ENCODE measurements at regions not wholly inside any gene's neighbourhood (a gene's known extent, or its start where the extent isn't known, plus 50 kb on each side); places are given as distances from the start of the nearest gene placed in this dataset.

DNA sequence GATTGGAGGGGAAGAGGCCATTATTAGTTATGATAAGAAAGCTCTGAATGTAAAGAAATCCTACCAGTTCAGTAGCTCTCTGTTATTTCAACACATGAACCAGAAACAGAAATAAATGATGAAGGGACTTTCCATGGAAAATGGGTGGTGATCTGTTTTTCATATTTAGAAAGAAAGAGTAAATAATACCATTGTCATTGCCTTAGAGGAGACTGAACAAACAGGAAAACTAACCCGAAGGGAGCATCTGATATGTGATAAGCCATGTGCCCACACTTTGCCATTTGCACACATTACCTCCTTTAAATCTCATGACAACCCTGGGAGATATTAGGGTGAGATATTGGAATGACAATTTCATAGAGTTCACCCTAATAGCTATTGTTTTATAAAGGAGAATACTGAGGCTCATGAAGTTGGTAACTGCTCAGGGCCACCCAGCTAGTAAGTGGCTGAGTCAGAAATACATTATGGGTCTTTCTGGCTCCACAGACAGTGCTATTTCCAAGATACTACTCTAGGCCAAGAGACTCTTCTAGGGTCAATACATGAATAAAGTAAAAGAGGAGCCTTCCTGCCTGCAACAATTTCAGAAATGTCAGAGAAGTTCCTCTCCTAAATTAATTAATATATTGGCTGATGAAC lies 111.0 kb upstream of the SLIT3 start:
- RAD21 ChIA-PET (ENCODE audit: low non-redundant PET in 1 of 2, low total read pairs in 2 of 2, uncharacterized antibody in 2 of 2, unreplicated experiment in 2 of 2), result no interaction called here
- no TSS peak for BruUV-seq (replicated peaks)
- no peak overlapping the region for H3K4me2 ChIP-seq (ENCODE audit: low read length)

DNA sequence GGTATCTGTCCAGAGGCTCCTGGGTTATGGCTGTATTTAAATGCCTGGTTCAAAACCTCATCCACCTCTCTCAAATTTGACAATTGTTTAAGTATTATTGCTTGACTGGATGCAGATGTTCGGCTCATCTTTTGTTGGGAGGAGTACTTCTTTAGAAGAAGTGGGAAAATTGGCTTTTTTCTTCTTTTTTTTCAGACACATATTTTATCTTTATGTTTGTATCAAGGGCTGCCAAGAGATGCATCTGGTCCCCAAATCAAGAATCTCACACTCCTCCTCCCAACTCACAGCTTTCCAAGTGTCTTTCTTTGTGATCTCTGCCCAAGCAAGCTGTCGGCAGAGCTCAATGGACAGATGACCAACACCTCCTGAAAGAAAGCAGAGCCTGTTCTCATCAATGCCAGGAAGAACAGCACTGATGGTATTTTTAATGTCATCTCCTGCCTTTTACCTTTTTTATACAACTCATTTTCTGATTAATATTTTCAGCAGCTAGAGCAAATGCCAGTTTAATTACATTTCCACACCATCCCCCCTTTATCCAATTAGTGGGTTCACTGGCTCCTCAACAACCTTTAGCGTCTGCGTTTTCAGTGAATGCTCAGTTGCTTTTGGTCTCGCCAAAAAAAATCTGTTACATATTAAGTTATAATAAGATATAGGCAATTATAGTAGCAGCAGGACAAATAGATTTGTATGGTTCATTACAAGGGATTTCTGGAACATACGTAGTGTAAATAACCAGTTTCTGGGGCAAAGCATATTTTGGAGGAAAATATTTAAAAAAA lies 110.3 kb upstream of the SLIT3 start:
- no peaks in the 10 kb centered on the region for H3K36me3 ChIP-seq (ENCODE audit: control insufficient read depth in 1 of 2, insufficient read depth in 2 of 2, low read length in 2 of 2)
- H3K9ac ChIP-seq (ENCODE audit: low read length), result no peak overlapping the region
- RAD21 ChIA-PET (ENCODE audit: low non-redundant PET in 1 of 2, low total read pairs in 2 of 2, uncharacterized antibody in 2 of 2, unreplicated experiment in 2 of 2), result no interaction called here
- no peak overlapping the region for H2AFZ ChIP-seq (ENCODE audit: low read depth, low read length, poor library complexity, severe bottlenecking)
- CTCF ChIA-PET, result no interaction called here
- no peak overlapping the region for H3K27ac ChIP-seq (ENCODE audit: low read depth, low read length)
- no peaks in the 10 kb centered on the region for H3K9me3 ChIP-seq (ENCODE audit: control insufficient read depth in 1 of 2, insufficient read depth in 1 of 2, low read depth in 1 of 2, low read length in 2 of 2)
- H3K27me3 ChIP-seq (ENCODE audit: insufficient read depth, low read length), result peaks cover 7% of the 10 kb centered on the region; the same call in 1 of the 2 replicates
- DNase-seq (ENCODE audit: low read depth, low spot score) (no peak), ATAC-seq (no peak)
- no peaks in the 10 kb centered on the region for H3K9me2 ChIP-seq (ENCODE audit: insufficient read depth)
- H3K4me3 ChIP-seq (replicated peaks in 1 of 2; ENCODE audit: low read depth in 1 of 2, low read length in 2 of 2), result no peak overlapping the region
- H3K4me2 ChIP-seq (ENCODE audit: low read length), result no peak overlapping the region
- POLR2A ChIA-PET, result no interaction called here
- H3K79me2 ChIP-seq (ENCODE audit: insufficient read depth, low read length), result no peaks in the 10 kb centered on the region
- intact Hi-C loops (cut with micrococcal nuclease), result no loop called here
- no peaks in the 10 kb centered on the region for H3K4me1 ChIP-seq (ENCODE audit: control insufficient read depth in 1 of 2, insufficient read depth in 2 of 2, low read length in 2 of 2)
- no peaks in the 10 kb centered on the region for H4K20me1 ChIP-seq (ENCODE audit: insufficient read depth)
- BruUV-seq (replicated peaks), result no TSS peak
- TF ChIP-seq CEBPB (IDR thresholded peaks at IDR 0.05; ENCODE audit: low read depth) (no peak), SRF (IDR thresholded peaks at IDR 0.05; ENCODE audit: low read depth) (no peak), JUND (IDR thresholded peaks at IDR 0.05) (no peak), REST (IDR thresholded peaks at IDR 0.05; ENCODE audit: low read depth) (no peak), ELF1 (IDR thresholded peaks at IDR 0.05; ENCODE audit: borderline replicate concordance, low read depth) (no peak), RAD21 (IDR thresholded peaks at IDR 0.05; ENCODE audit: low read depth) (no peak), ZNF274 (IDR thresholded peaks at IDR 0.05; ENCODE audit: low read depth, low read length) (no peak), CTCF (IDR thresholded peaks at IDR 0.05 in 2 of 3, conservative IDR thresholded peaks at IDR 0.05 in 1 of 3; ENCODE audit: borderline replicate concordance in 1 of 3, insufficient read depth in 1 of 3, low read depth in 2 of 3, low read length in 2 of 3) (no peak), SP1 (IDR thresholded peaks at IDR 0.05; ENCODE audit: low read depth) (no peak), ATF3 (IDR thresholded peaks at IDR 0.05) (no peak), ZFX (IDR thresholded peaks at IDR 0.05) (no peak)

More for the DNA sequence above, 111.0 kb upstream of the SLIT3 start:
- Histone ChIP-seq H3K4me1 (ENCODE audit: control insufficient read depth in 1 of 2, insufficient read depth in 2 of 2, low read length in 2 of 2) (no peaks in the 10 kb centered on the region), H3K36me3 (ENCODE audit: control insufficient read depth in 1 of 2, insufficient read depth in 2 of 2, low read length in 2 of 2) (no peaks in the 10 kb centered on the region), H3K79me2 (ENCODE audit: insufficient read depth, low read length) (no peaks in the 10 kb centered on the region), H3K27ac (ENCODE audit: low read depth, low read length) (no peak overlapping the region), H3K4me3 (replicated peaks in 1 of 2; ENCODE audit: low read depth in 1 of 2, low read length in 2 of 2) (no peak overlapping the region), H3K9me3 (ENCODE audit: control insufficient read depth in 1 of 2, insufficient read depth in 1 of 2, low read depth in 1 of 2, low read length in 2 of 2) (no peaks in the 10 kb centered on the region), H3K9ac (ENCODE audit: low read length) (no peak overlapping the region), H3K27me3 (ENCODE audit: insufficient read depth, low read length) (peaks cover 4% of the 10 kb centered on the region; the same call in 1 of the 2 replicates), H3K9me2 (ENCODE audit: insufficient read depth) (no peaks in the 10 kb centered on the region), H4K20me1 (ENCODE audit: insufficient read depth) (no peaks in the 10 kb centered on the region), H2AFZ (ENCODE audit: low read depth, low read length, poor library complexity, severe bottlenecking) (no peak overlapping the region)
- intact Hi-C loops (cut with micrococcal nuclease), result no loop called here
- TF ChIP-seq MAX (IDR thresholded peaks at IDR 0.05) (no peak), CEBPB (IDR thresholded peaks at IDR 0.05; ENCODE audit: low read depth) (no peak), EZH2 (IDR thresholded peaks at IDR 0.05) (no peak), TCF7L2 (IDR thresholded peaks at IDR 0.05; ENCODE audit: borderline replicate concordance, extremely low read depth, insufficient read depth, insufficient read length) (no peak), EGR1 (IDR thresholded peaks at IDR 0.05; ENCODE audit: low read depth) (no peak), SIN3A (IDR thresholded peaks at IDR 0.05; ENCODE audit: low read depth) (no peak)
- ATAC-seq (no peak), DNase-seq (ENCODE audit: low read depth, low spot score) (no peak)
- CTCF ChIA-PET, result no interaction called here
- POLR2A ChIA-PET, result no interaction called here

All from HCT116 (cell line).